Activated T-cell treated with anti-CD3 and anti-CD28 coated beads, Interleukin-2, amount 50 U/mL, for 48 hours (primary cell): ENCODE measurements at regions not wholly inside any gene's neighbourhood (a gene's known extent, or its start where the extent isn't known, plus 50 kb on each side); places are given as distances from the start of the nearest gene placed in this dataset.

Experiments used
- DNase-seq, 2 experiments: peaks; one replicate each; pipeline ENCODE4 v3.0.0-alpha.2; 2020

- DNase-seq: no peak
Observed at GRCh38 chr6:163634211-163635171, 220.0 kb downstream of the QKI start.

- no peak for DNase-seq
Observed at GRCh38 chr6:163630991-163631390, 216.5 kb downstream of the QKI start.

GRCh38 chr6:163630572-163630971 lies 216.1 kb downstream of the QKI start:
- DNase-seq: no peak

DNA sequence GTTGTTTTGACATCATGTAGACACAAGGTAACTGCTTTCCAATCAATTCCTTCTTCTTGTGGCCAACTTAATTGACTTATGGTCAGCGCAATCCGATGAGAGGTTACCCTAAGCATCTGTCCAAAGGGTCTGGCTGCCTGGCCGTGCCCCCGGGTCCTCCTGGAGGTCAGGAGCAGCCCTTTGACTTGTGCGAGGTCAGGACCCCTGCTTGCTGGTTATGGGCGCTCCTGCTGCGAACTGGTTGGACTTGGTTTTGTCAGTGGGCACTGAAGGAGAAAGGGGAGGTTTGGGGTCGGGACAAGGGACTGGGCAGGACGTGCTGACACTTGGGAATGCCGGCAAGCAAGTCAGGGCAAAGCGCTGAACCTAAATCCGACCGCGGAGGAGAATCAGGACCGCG lies 215.6 kb downstream of the QKI start:
- DNase-seq: no peak
